CD14-positive monocyte (primary cell): ENCODE measurements at regions not wholly inside any gene's neighbourhood (a gene's known extent, or its start where the extent isn't known, plus 50 kb on each side); places are given as distances from the start of the nearest gene placed in this dataset.

ENCODE experiments used
- DNase-seq, 3 donors: peaks; one replicate each; pipeline ENCODE4 v3.0.0-alpha.2; 2011 to 2022
- H2AFZ ChIP-seq: 2 replicates; pipeline ENCODE4 v1.6.0; 2012; ENCODE audit warnings: mild to moderate bottlenecking, low read depth, low read length, inconsistent platforms; ENCODE audit not compliant: insufficient read depth, poor library complexity, severe bottlenecking
- H3K27ac ChIP-seq, 2 donors: 1 replicate in 1 of 2; 2 replicates in 1 of 2; pipeline ENCODE4 v1.5.1; 2012 to 2013; ENCODE audit warnings: low read length in 2 of 2, control low read depth in 1 of 2, inconsistent platforms in 1 of 2, low read depth in 1 of 2, mild to moderate bottlenecking in 1 of 2
- H3K27me3 ChIP-seq, 2 donors: one replicate each; pipeline versions ENCODE4 v1.6.0 to v1.6.1; 2011 to 2013; ENCODE audit warnings: low read length in 2 of 2; ENCODE audit not compliant: control insufficient read depth in 2 of 2, insufficient read depth in 2 of 2
- H3K36me3 ChIP-seq, 2 donors: replicated peaks in 1 of 2; 1 replicate in 1 of 2; 2 replicates in 1 of 2; pipeline versions ENCODE4 v1.5.1 to v1.6.1; 2012 to 2013; ENCODE audit warnings: low read length in 2 of 2, control low read depth in 1 of 2, inconsistent platforms in 1 of 2, mild to moderate bottlenecking in 1 of 2; ENCODE audit not compliant: insufficient read depth in 2 of 2, control insufficient read depth in 1 of 2
- H3K4me1 ChIP-seq, 2 donors: 1 replicate in 1 of 2; 2 replicates in 1 of 2; pipeline versions ENCODE4 v1.5.1 to v1.6.1; 2012 to 2013; ENCODE audit warnings: low read length in 2 of 2, control low read depth in 1 of 2, inconsistent platforms in 1 of 2, mild to moderate bottlenecking in 1 of 2, moderate library complexity in 1 of 2; ENCODE audit not compliant: insufficient read depth in 2 of 2, control insufficient read depth in 1 of 2
- H3K4me2 ChIP-seq: replicated peaks from 2 replicates; pipeline ENCODE3; 2012; ENCODE audit warnings: low read length, moderate library complexity, mild to moderate bottlenecking; ENCODE audit not compliant: poor library complexity, severe bottlenecking; ENCODE audit errors: extremely low read depth
- H3K4me3 ChIP-seq, 3 experiments: fragments of 200-600 bp in 1 of 3; sonication (generic) in 1 of 3; replicated peaks in 1 of 3; 1 replicate in 2 of 3; 2 replicates in 1 of 3; pipeline ENCODE4 v1.5.1; 2011 to 2013; ENCODE audit warnings: low read length in 3 of 3, mild to moderate bottlenecking in 3 of 3, control low read depth in 2 of 3, low read depth in 2 of 3, inconsistent platforms in 1 of 3, moderate library complexity in 1 of 3
- H3K79me2 ChIP-seq: 2 replicates; pipeline ENCODE4 v1.6.0; 2012; ENCODE audit warnings: mild to moderate bottlenecking, control low read depth, inconsistent platforms, low read length, moderate library complexity; ENCODE audit not compliant: insufficient read depth
- H3K9ac ChIP-seq: 2 replicates; pipeline ENCODE4 v1.6.0; 2017; ENCODE audit warnings: low read length, mild to moderate bottlenecking; ENCODE audit not compliant: insufficient read depth, poor library complexity, severe bottlenecking
- H3K9me3 ChIP-seq, 2 donors: replicated peaks in 1 of 2; 1 replicate in 1 of 2; 2 replicates in 1 of 2; pipeline versions ENCODE4 v1.5.1 to v1.6.1; 2012 to 2013; ENCODE audit warnings: low read length in 2 of 2, control low read depth in 1 of 2; ENCODE audit not compliant: control insufficient read depth in 1 of 2, insufficient read depth in 1 of 2
- H4K20me1 ChIP-seq: 2 replicates; pipeline ENCODE4 v1.6.0; 2012; ENCODE audit warnings: mild to moderate bottlenecking, low read length, control low read depth, moderate library complexity; ENCODE audit not compliant: insufficient read depth
- H3K27ac Mint-ChIP-seq, 7 donors: one replicate each; pipeline ENCODE4 v1.8.0; 2020; ENCODE audit warnings: mild to moderate bottlenecking in 7 of 7, mixed read lengths in 7 of 7, moderate library complexity in 6 of 7, inconsistent platforms in 2 of 7
- H3K27me3 Mint-ChIP-seq, 3 donors: one replicate each; pipeline ENCODE4 v1.8.0; 2021 to 2022; ENCODE audit warnings: low read depth in 3 of 3, mild to moderate bottlenecking in 3 of 3, mixed read lengths in 3 of 3, moderate library complexity in 3 of 3, inconsistent platforms in 1 of 3
- H3K36me3 Mint-ChIP-seq, 2 donors: one replicate each; pipeline ENCODE4 v1.8.0; 2020; ENCODE audit warnings: mixed read lengths in 2 of 2, inconsistent platforms in 1 of 2, mild to moderate bottlenecking in 1 of 2
- H3K4me1 Mint-ChIP-seq: one replicate; pipeline ENCODE4 v1.8.0; 2020; ENCODE audit warnings: mild to moderate bottlenecking, mixed read lengths
- H3K4me3 Mint-ChIP-seq, 2 donors: one replicate each; pipeline ENCODE4 v1.8.0; 2020; ENCODE audit warnings: mild to moderate bottlenecking in 2 of 2, mixed read lengths in 2 of 2, moderate library complexity in 1 of 2
- H3K9me3 Mint-ChIP-seq, 7 donors: one replicate each; pipeline ENCODE4 v1.8.0; 2020 to 2022; ENCODE audit warnings: mixed read lengths in 7 of 7, mild to moderate bottlenecking in 6 of 7, moderate library complexity in 6 of 7, inconsistent platforms in 2 of 7
- WGBS: methylation state at CpG from one replicate; pipeline ENCODE4 v1.1.5; 2013; ENCODE audit warnings: missing lambda C conversion rate; ENCODE audit not compliant: insufficient coverage; 5-methylcytosine and 5-hydroxymethylcytosine counted together
- intact Hi-C, 2 donors: fragments of 100-400 bp; cut with micrococcal nuclease; formaldehyde crosslinking; loops; one replicate each; pipeline versions ENCODE4 v1.15.0 to v1.15.1; 2023
- TF ChIP-seq, protein P1 (sequence below): fragments of 200-600 bp; IDR thresholded peaks from one replicate; pipeline ENCODE4 v1.8.0; 2022; ENCODE audit warnings: antibody characterized with exemption, mild to moderate bottlenecking

DNA sequence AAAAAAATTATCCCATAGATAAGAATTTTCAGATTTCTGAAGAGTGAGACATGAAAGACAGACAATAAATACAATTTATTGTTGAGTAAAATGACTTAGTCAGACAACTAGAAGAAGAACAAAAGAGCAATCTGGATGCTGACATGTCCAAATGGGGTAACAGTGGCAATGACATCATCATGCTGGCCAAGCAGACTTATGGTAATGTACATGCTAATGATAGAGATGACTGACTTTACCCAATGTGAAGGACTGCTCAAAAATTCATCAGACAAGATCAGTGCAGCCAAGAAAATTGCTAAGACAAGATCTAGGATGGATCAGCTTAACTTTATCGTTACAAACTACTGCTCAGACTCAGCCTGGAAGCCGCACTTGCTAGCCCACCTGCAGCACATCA, 70.5 kb upstream of the SRD5A2 start:
- Mint-ChIP-seq H3K27me3 (peaks cover 1 to 8% (median 4%) of the 10 kb centered on the region in 3 donors), H3K9me3 (peaks cover 0 to 8% (median 0%) of the 10 kb centered on the region in 7 donors), H3K27ac (no peak overlapping the region), H3K36me3 (no peaks in the 10 kb centered on the region), H3K4me3 (no peak overlapping the region), H3K4me1 (no peaks in the 10 kb centered on the region)
- H3K79me2 ChIP-seq: no peaks in the 10 kb centered on the region
- no peaks in the 10 kb centered on the region for H4K20me1 ChIP-seq
- no peak overlapping the region for H3K9ac ChIP-seq
- 100% methylated on average over 2 of the region's 2 CpGs for WGBS
- DNase-seq: no peak
- H3K27me3 ChIP-seq: no peaks in the 10 kb centered on the region
- H3K27ac ChIP-seq: no peak overlapping the region
- no peak overlapping the region for H3K4me3 ChIP-seq
- intact Hi-C loops: no loop called here
- H2AFZ ChIP-seq: no peak overlapping the region
- H3K9me3 ChIP-seq: no peaks in the 10 kb centered on the region
- no peak overlapping the region for H3K4me2 ChIP-seq
- no peaks in the 10 kb centered on the region for H3K4me1 ChIP-seq
- H3K36me3 ChIP-seq: no peaks in the 10 kb centered on the region
- TF ChIP-seq, protein P1, sequence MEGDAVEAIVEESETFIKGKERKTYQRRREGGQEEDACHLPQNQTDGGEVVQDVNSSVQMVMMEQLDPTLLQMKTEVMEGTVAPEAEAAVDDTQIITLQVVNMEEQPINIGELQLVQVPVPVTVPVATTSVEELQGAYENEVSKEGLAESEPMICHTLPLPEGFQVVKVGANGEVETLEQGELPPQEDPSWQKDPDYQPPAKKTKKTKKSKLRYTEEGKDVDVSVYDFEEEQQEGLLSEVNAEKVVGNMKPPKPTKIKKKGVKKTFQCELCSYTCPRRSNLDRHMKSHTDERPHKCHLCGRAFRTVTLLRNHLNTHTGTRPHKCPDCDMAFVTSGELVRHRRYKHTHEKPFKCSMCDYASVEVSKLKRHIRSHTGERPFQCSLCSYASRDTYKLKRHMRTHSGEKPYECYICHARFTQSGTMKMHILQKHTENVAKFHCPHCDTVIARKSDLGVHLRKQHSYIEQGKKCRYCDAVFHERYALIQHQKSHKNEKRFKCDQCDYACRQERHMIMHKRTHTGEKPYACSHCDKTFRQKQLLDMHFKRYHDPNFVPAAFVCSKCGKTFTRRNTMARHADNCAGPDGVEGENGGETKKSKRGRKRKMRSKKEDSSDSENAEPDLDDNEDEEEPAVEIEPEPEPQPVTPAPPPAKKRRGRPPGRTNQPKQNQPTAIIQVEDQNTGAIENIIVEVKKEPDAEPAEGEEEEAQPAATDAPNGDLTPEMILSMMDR: no peak

GRCh38 chr2:31644551-31644950, 63.8 kb upstream of the SRD5A2 start:
- Mint-ChIP-seq H3K27ac (no peak overlapping the region), H3K4me1 (no peaks in the 10 kb centered on the region), H3K9me3 (peaks cover 0 to 9% (median 2%) of the 10 kb centered on the region in 7 donors), H3K36me3 (no peaks in the 10 kb centered on the region), H3K4me3 (no peak overlapping the region), H3K27me3 (peaks cover 0 to 1% (median 0%) of the 10 kb centered on the region in 3 donors)
- no peaks in the 10 kb centered on the region for H3K79me2 ChIP-seq
- no peaks in the 10 kb centered on the region for H4K20me1 ChIP-seq
- no peak overlapping the region for H3K9ac ChIP-seq
- no peaks in the 10 kb centered on the region for H3K4me1 ChIP-seq
- no peak overlapping the region for H3K4me2 ChIP-seq
- TF ChIP-seq, protein P1: no peak
- no peak for DNase-seq
- intact Hi-C loops: no loop called here
- no peaks in the 10 kb centered on the region for H3K36me3 ChIP-seq
- H3K27me3 ChIP-seq: no peaks in the 10 kb centered on the region
- peaks cover 0 to 3% of the 10 kb centered on the region in 2 donors for H3K9me3 ChIP-seq
- H3K27ac ChIP-seq: no peak overlapping the region
- no peak overlapping the region for H2AFZ ChIP-seq
- WGBS: 78% methylated on average over 3 of the region's 5 CpGs
- no peak overlapping the region for H3K4me3 ChIP-seq
